ENCODE measurements at regions not wholly inside any gene's neighbourhood (a gene's known extent, or its start where the extent isn't known, plus 50 kb on each side); places are given as distances from the start of the nearest gene placed in this dataset.
"Not testable (repeated sequence)": the region's sequence is repeated elsewhere in the genome, so short reads cannot be mapped to it uniquely, and the experiment has no call there.

- DNase-seq = not testable (repeated sequence)
Measured at GRCh38 chr15:30841639-30842038, 62.1 kb upstream of the FAN1 start.

- DNase-seq = not testable (repeated sequence)
Measured at GRCh38 chr15:30842798-30843472, 60.8 kb upstream of the FAN1 start.

GRCh38 chr15:30845536-30845935 is 58.2 kb upstream of the FAN1 start:
- DNase-seq = not testable (repeated sequence)

Data from muscle of back (tissue), 3 donors.